IMR-90 (cell line): ENCODE measurements at regions not wholly inside any gene's neighbourhood (a gene's known extent, or its start where the extent isn't known, plus 50 kb on each side); places are given as distances from the start of the nearest gene placed in this dataset.

ENCODE experiments used
- FOS ChIP-seq: fragments of 150-350 bp; IDR thresholded peaks from 2 replicates; pipeline ENCODE4 v1.6.1; 2016; ENCODE audit warnings: low read depth, low read length
- NFE2L2 ChIP-seq: fragments of 150-350 bp; IDR thresholded peaks from 2 replicates; pipeline ENCODE4 v1.6.1; 2016; ENCODE audit warnings: low read depth, mild to moderate bottlenecking, low read length
- RFX5 ChIP-seq: IDR thresholded peaks from 2 replicates; pipeline ENCODE4 v1.8.0; 2012; ENCODE audit warnings: low read depth, mild to moderate bottlenecking, low read length, moderate library complexity
- TF ChIP-seq, protein P1 (sequence below): conservative IDR thresholded peaks from 2 replicates; pipeline ENCODE4 v1.5.1; 2012; ENCODE audit warnings: mild to moderate bottlenecking, low read depth, low read length, improper control_type of control experiment
- TF ChIP-seq, protein P2 (sequence below): fragments of 150-350 bp; IDR thresholded peaks from 2 replicates; pipeline ENCODE4 v1.6.1; 2016; ENCODE audit warnings: low read depth, mild to moderate bottlenecking, low read length, moderate library complexity, borderline replicate concordance

DNA sequence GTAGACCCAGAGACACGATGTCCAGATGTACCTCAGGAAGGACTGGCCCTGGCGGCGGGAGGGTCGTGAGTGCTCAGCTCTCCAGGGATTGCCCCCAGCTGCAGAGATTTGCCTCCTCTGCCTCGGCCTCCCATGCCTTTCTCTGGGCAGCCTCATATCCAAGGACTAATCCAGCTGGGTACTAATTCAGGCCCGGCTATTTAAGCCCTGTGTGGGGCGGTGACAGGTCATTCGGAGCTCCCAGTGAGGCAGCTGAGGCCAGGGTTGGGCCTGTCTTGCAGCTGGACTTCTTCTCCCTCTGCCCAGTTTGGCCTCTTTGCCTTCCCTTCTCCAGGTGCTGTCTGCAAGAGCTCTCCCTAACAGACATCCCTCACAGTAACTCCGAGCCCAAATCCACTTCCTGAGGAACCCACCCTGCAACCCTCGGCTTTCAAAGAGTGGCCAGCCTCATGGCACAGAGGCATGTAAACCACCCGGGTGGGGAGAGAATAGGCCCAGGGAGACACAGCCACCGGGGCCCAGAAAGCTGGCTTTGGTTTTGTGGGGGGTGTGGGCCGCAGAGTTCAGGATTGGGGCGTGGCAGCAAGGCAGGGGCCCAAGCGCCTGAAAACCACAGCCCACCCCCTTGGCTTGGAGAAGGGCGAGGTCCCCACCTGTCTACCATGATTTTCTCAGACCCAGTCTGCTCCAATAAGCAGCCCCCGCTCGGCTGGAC, 85.8 kb downstream of the PPCDC start (continued):
- TF ChIP-seq, protein P1, sequence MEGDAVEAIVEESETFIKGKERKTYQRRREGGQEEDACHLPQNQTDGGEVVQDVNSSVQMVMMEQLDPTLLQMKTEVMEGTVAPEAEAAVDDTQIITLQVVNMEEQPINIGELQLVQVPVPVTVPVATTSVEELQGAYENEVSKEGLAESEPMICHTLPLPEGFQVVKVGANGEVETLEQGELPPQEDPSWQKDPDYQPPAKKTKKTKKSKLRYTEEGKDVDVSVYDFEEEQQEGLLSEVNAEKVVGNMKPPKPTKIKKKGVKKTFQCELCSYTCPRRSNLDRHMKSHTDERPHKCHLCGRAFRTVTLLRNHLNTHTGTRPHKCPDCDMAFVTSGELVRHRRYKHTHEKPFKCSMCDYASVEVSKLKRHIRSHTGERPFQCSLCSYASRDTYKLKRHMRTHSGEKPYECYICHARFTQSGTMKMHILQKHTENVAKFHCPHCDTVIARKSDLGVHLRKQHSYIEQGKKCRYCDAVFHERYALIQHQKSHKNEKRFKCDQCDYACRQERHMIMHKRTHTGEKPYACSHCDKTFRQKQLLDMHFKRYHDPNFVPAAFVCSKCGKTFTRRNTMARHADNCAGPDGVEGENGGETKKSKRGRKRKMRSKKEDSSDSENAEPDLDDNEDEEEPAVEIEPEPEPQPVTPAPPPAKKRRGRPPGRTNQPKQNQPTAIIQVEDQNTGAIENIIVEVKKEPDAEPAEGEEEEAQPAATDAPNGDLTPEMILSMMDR: no peak
- TF ChIP-seq RFX5: no peak
- TF ChIP-seq NFE2L2: no peak
- TF ChIP-seq, protein P2, sequence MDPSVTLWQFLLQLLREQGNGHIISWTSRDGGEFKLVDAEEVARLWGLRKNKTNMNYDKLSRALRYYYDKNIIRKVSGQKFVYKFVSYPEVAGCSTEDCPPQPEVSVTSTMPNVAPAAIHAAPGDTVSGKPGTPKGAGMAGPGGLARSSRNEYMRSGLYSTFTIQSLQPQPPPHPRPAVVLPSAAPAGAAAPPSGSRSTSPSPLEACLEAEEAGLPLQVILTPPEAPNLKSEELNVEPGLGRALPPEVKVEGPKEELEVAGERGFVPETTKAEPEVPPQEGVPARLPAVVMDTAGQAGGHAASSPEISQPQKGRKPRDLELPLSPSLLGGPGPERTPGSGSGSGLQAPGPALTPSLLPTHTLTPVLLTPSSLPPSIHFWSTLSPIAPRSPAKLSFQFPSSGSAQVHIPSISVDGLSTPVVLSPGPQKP: no peak
- TF ChIP-seq FOS: no peak
